HG03095 (cell line): ENCODE measurements at regions not wholly inside any gene's neighbourhood (a gene's known extent, or its start where the extent isn't known, plus 50 kb on each side); places are given as distances from the start of the nearest gene placed in this dataset.

Source experiments
- ATAC-seq: cut with Tn5 transposase; IDR thresholded peaks from one replicate; pipeline ENCODE4 v1.9.1; 2021; ENCODE audit warnings: moderate library complexity; ENCODE audit not compliant: unreplicated experiment

DNA sequence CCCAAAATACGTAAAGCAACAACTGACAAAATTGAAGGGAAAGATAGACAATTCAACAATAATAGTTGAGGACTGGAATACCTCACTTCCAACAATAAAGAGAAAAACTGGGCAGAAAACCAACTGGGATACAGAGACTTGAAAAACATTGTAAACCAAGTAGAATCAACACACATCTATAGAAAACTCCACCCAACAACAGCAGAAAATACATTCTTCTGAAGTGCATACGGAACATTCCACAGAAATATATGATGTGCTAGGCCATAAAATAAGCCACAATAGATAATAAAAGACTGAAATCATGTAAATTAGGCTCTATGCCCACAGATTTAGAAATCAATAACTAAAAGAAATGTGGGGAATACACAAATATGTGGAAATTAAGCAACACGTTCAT is 98.4 kb upstream of the THBS1 start:
- ATAC-seq = no peak

DNA sequence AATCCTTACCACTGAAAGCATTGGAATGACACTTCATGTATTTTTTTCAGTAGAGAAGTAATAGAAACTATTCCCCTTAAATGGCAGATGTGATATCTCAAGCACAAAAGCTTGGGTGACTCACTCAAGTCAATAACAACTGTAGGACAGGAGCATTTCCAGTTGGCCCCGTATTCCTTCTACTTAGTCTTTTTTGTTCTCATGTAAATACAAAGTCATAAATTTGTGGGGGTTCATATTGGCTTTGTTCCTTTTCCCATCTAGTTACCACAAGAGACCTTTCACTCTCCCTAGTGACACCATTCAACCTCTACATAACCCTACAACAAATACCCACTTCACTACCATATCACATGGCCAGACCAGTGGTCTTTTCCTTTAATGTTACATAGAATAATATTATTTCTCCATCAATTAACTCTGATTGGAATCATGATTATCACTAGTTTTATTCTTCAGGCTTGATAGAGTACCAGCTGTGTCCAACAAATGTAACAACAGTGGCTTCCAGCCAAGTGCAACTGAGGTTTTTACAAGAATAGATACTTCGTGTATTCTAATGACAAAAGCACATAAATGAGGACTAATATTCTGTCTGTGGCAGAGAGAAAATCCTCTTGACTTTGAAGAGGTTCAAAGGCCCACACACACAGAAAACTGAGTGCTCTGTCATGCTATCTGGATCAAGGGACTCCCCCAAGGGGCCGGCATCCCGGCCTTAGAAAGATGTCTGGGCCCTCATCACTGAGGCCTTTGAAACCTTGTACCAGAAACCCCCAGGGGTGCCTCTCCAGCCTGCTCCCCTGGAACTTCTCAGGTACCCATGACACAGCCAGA is 94.0 kb upstream of the THBS1 start:
- ATAC-seq = no peak

DNA sequence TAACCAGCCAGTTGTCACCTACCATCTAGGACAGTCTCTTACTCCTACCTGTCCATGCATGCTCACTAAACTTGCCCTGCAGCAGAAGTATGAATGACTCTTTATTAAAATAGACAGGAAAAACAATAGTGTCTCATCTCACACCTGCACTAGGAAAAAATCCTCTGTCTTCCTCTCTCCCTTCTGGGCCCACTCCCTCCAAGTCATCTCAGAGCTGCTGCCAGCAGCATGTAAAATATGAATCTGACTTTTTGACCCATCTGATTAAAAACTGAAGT is 93.5 kb upstream of the THBS1 start:
- ATAC-seq = no peak

DNA sequence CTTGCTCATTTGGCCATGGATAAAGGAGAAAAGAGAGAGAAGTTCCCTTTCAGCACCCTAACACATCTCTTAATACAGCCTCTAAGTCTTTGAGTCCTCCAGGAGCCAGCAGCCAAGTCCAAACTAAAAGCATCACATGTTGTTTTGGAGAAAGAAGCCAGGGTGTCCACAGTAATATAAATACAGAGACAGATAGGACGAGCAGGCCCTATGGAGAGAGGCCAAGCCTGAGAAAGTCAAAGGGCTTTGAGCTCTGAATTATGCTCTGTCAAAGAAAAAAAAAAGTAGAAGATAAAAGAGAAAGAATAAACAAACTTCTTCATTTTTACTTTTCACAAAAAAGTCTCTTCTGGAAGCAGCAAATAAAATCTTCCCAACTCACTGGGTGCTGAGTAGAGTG is 92.4 kb upstream of the THBS1 start:
- no peak for ATAC-seq

DNA sequence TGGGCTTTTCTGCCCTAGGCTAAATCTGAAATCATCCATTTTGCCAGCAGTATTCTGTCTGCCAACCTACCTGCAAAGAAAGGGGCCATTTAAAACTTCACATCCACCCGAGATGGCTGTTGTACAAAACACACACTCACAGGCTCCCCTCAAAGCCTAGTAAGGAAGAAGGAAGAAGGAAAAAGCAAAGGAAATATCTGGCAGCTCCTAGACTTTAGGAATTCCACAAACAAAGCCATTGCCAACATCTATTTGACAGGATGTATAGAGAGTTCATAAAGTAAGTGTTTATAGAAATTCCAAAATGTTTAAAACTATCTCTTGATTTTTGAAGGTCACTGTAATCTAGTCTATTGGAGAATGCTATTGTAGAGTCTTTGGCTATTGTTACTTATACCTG is 91.9 kb upstream of the THBS1 start:
- ATAC-seq = no peak

- ATAC-seq = no peak
These were observed 89.6 kb upstream of the THBS1 start for GRCh38 chr15:39491115-39491885.

GRCh38 chr15:39491886-39492490 is 88.9 kb upstream of the THBS1 start:
- ATAC-seq = no peak

DNA sequence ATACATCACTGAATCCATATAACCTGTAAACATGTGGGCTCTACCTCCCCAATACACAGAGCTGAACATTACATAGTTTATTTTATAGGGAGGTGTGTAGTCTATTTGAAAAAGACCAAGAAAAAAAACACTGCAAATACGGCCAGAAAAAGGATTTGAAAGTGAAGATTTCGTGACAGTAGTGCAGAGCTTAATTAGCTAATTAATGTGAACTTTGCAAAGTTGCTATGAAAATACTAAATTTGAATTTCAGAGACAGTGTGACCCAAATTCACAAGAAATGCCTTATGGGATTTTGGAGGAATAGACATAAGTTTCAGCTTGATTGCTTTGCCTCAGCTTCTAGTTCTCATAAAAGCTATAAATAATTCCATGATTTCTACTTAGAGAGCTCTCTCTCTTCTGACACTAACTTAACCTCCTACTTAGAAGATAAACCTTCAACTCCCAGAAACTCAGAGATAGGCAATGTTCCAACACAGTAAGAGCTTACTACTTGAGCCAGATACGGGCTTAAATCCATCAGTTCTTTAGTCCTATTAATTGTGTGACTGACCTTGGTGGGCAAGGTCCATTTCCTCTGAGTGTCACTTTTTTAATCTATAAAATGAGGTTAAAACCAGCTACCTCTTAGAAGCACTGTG is 87.3 kb upstream of the THBS1 start:
- no peak for ATAC-seq

GRCh38 chr15:39494462-39494861 is 86.4 kb upstream of the THBS1 start:
- no peak for ATAC-seq

DNA sequence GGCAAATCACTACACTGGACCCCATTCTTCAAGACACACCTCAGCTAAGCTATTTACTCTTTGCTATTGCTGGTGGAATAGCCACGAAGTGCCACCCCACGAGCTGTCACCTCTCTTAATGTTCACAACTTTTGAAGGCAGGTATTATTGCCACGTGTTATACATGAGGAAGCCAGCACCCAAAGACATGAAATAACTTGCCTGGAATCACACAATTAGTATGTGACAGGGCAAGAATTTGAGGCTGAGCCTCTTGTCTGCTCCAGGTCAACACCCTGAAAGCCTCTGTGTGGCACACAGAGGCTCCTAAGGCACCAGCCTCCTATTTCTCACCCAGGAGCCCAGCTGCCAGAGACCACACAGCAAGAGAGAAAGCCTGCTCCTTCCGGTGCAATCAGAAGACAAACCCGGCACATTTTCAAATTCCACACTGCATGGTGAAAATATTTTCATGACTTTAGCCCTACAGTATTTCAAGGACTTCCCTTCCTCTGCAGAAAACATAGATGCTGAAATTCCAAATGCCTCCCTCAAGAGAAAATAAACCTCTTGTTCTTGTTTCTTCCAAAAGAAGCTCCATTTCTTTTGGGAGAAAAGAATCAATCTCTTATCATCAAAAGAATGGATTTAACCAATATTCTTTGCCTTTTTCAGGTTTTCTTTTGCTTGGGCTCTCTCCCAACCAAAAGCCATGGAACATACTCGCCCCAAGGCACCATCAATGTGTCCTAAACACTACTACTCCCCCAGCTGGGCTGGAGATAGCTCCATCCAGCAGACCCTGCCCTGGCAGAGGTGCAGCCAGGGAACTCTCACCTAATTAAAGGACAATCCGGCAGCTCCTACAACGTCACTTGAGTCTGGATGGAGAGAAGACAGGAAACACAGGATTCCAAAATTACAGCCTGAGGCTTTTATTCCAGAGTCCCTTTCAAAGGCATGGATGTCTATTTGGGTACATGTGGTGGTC is 84.7 kb upstream of the THBS1 start:
- no peak for ATAC-seq

DNA sequence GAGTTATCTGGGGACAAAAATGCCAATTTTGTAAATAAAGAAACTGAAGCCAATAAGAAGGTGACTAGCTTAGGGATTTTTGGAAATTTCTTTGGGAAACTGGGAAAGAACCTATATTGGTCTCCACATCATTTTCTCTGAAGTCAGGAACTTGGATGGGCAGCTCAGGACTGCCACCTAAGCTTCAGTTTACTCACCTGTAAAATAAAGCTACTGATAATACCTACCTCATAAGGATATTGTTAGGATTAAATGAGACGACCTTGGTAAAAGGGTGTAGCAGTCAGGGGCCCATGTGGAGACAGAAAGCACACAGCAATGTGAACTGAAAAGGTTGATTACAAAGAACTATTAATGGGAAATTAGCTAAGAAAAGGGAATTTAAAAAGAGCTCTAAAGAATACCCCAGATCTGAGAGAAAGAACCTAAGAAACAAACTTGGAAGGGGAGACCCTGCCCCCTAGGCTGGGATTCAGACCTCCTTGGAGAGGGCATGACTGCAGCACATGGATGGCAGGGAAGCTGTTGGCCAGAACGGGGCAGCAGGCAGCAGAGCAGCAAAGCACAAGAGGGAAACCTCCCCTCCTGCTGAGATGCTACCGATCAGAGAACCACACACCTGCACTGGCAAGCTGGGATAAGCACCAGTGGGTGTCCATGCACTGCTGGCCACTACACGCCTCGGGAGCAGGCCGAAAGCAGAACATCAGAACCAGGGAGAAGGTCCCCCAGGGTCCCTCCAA is 83.7 kb upstream of the THBS1 start:
- ATAC-seq = no peak

GRCh38 chr15:39497759-39498565 is 82.9 kb upstream of the THBS1 start:
- ATAC-seq = no peak

DNA sequence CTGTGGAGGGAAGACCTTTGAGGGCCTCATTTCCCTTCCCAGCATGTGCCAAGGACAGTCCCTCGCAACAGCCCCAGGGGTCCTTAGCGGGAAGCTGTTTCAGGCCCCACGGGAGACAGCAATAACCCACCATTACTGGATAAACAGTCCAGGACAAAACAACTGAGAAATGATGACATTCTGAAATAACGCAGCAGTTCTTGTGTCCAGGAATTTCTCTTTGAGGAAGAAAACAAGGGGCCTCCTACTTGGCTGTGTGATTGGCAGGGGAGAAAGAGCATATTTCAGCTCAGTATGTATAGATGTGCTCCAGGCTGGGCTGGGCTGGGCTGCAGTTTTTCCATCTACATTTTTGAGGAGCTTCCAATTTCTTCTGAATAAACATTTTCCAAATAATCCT is 82.2 kb upstream of the THBS1 start:
- no peak for ATAC-seq

GRCh38 chr15:39499042-39499441 is 81.8 kb upstream of the THBS1 start:
- no peak for ATAC-seq

- no peak for ATAC-seq
These were observed 81.2 kb upstream of the THBS1 start for GRCh38 chr15:39499681-39500080.

- ATAC-seq = no peak
These were observed 79.4 kb upstream of the THBS1 start for GRCh38 chr15:39501366-39502081.

GRCh38 chr15:39502082-39502447 is 78.8 kb upstream of the THBS1 start:
- no peak for ATAC-seq

DNA sequence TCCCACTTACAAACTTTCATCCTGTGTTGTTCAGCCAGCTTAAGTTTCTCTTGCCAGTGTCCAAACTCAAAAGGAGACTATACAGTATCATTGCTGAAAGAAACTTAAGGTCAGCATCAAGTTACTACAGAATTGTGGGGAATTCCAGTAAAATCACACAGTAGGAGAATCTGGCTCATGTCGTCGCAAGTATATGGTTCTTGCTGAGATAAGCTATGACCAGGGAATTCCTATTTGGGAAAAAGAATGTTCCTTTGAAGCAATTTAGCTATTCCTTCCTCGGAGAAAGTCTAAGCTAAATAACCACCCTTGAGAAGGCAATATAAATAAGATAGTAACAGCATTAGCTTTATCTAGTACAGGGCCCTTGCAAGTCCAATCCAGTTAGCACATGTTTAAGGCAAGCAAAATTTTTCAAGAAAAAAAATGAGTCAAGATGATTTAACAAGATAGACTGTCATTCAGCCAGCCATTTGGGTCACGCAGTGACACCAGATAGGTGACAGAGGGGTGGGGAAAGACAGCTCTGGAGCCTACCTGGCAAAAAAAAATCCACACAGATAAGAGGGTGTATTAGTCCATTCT is 78.2 kb upstream of the THBS1 start:
- no peak for ATAC-seq
